GM12875 (cell line): ENCODE measurements at regions not wholly inside any gene's neighbourhood (a gene's known extent, or its start where the extent isn't known, plus 50 kb on each side); places are given as distances from the start of the nearest gene placed in this dataset.
"Not testable (repeated sequence)": the region's sequence is repeated elsewhere in the genome, so short reads cannot be mapped to it uniquely, and the experiment has no call there.

ENCODE experiments used
- H3K4me3 ChIP-seq: one replicate; pipeline ENCODE4 v1.5.1; 2011; ENCODE audit warnings: low read depth, low read length, control low read depth
- CTCF ChIP-seq: IDR thresholded peaks from 2 replicates; pipeline ENCODE4 v1.5.1; 2011; ENCODE audit warnings: low read depth, mild to moderate bottlenecking, control low read depth, inconsistent platforms, low read length, moderate library complexity, borderline replicate concordance; ENCODE audit not compliant: insufficient read depth

GRCh38 chr5:98360548-98360947 is 412.9 kb upstream of the RGMB start:
- TF ChIP-seq CTCF, result no peak
- H3K4me3 ChIP-seq, result no peak overlapping the region

GRCh38 chr5:98363157-98363556 is 410.3 kb upstream of the RGMB start:
- no peak overlapping the region for H3K4me3 ChIP-seq
- no peak for TF ChIP-seq CTCF

- no peak overlapping the region for H3K4me3 ChIP-seq
- TF ChIP-seq CTCF, result no peak
These were observed 408.9 kb upstream of the RGMB start for GRCh38 chr5:98364549-98364948.

- TF ChIP-seq CTCF, result no peak
- H3K4me3 ChIP-seq, result no peak overlapping the region
These were observed 408.3 kb upstream of the RGMB start for GRCh38 chr5:98365126-98365525.

GRCh38 chr5:98368141-98368540 is 405.3 kb upstream of the RGMB start:
- no peak for TF ChIP-seq CTCF
- H3K4me3 ChIP-seq, result no peak overlapping the region

- TF ChIP-seq CTCF, result no peak
- H3K4me3 ChIP-seq, result no peak overlapping the region
These were observed 401.1 kb upstream of the RGMB start for GRCh38 chr5:98372351-98372750.

GRCh38 chr5:98391921-98392625 is 381.4 kb upstream of the RGMB start:
- no peak overlapping the region for H3K4me3 ChIP-seq
- TF ChIP-seq CTCF, result no peak

GRCh38 chr5:98393205-98393604 is 380.3 kb upstream of the RGMB start:
- H3K4me3 ChIP-seq, result not testable (repeated sequence)
